Osteoblast (primary cell): ENCODE measurements at regions not wholly inside any gene's neighbourhood (a gene's known extent, or its start where the extent isn't known, plus 50 kb on each side); places are given as distances from the start of the nearest gene placed in this dataset. TPM values are rescaled to one million over a fixed set of nuclear protein-coding genes. Genes with fewer than 3 reads are reported as not detected.
"Not testable (repeated sequence)": the region's sequence is repeated elsewhere in the genome, so short reads cannot be mapped to it uniquely, and the experiment has no call there.

Experiments
- DNase-seq: peaks from one replicate; pipeline ENCODE4 v3.0.0; 2011; ENCODE audit warnings: low spot score, mixed read lengths; ENCODE audit not compliant: insufficient read length; ENCODE audit errors: missing footprints
- H2AFZ ChIP-seq: 2 replicates; pipeline ENCODE4 v1.6.0; 2011; ENCODE audit warnings: mild to moderate bottlenecking, low read length
- H3K27ac ChIP-seq: 2 replicates; pipeline ENCODE4 v1.5.1; 2011; ENCODE audit warnings: mild to moderate bottlenecking, low read depth, low read length, moderate library complexity
- H3K27me3 ChIP-seq: 2 replicates; pipeline ENCODE4 v1.6.0; 2012; ENCODE audit warnings: mild to moderate bottlenecking, control low read depth, inconsistent platforms, low read length, moderate library complexity; ENCODE audit not compliant: insufficient read depth
- H3K36me3 ChIP-seq: 2 replicates; pipeline ENCODE4 v1.5.1; 2011; ENCODE audit warnings: mild to moderate bottlenecking, low read length, control low read depth, moderate library complexity; ENCODE audit not compliant: insufficient read depth
- H3K4me1 ChIP-seq: 2 replicates; pipeline ENCODE4 v1.5.1; 2011; ENCODE audit warnings: mild to moderate bottlenecking, low read length, control low read depth, moderate library complexity; ENCODE audit not compliant: insufficient read depth
- H3K4me2 ChIP-seq: 2 replicates; pipeline ENCODE4 v1.6.0; 2011; ENCODE audit warnings: mild to moderate bottlenecking, low read length; ENCODE audit not compliant: insufficient read depth
- H3K4me3 ChIP-seq: fragments of 200-600 bp; sonication (generic); 3 replicates; pipeline ENCODE4 v1.5.1; 2012; ENCODE audit warnings: mild to moderate bottlenecking, low read length, inconsistent platforms; ENCODE audit not compliant: insufficient read depth
- H3K79me2 ChIP-seq: 2 replicates; pipeline ENCODE4 v1.6.0; 2012; ENCODE audit warnings: mild to moderate bottlenecking, low read length, control low read depth, inconsistent platforms; ENCODE audit not compliant: insufficient read depth
- H3K9me3 ChIP-seq: 2 replicates; pipeline ENCODE4 v1.5.1; 2011; ENCODE audit warnings: low read depth, low read length, control low read depth
- H4K20me1 ChIP-seq: 2 replicates; pipeline ENCODE4 v1.6.0; 2012; ENCODE audit warnings: mild to moderate bottlenecking, low read length, control low read depth; ENCODE audit not compliant: insufficient read depth
- small RNA-seq: library from RNA; depleted of rRNA; stranded (forward); fragments of <200 nt; gene quantifications from one replicate; pipeline ENCODE3, GENCODE V24; 2012

- H3K79me2 ChIP-seq, H4K20me1 ChIP-seq, H3K27ac ChIP-seq, H3K27me3 ChIP-seq, H3K4me3 ChIP-seq, H3K36me3 ChIP-seq, H3K9me3 ChIP-seq, H3K4me1 ChIP-seq, H3K4me2 ChIP-seq, H2AFZ ChIP-seq: not testable (repeated sequence)
- peak; percentile 83 for DNase-seq
Observed at GRCh38 chr5:1573217-1574022, 49.7 kb upstream of the LPCAT1 start.

Small RNA genes in the stretch of these regions (small RNA-seq; reads per million reads assigned to genes)
- gene AC091849.1 (not detected), gene MIR4277 (not detected)
